ENCODE measurements at regions not wholly inside any gene's neighbourhood (a gene's known extent, or its start where the extent isn't known, plus 50 kb on each side); places are given as distances from the start of the nearest gene placed in this dataset.

DNA sequence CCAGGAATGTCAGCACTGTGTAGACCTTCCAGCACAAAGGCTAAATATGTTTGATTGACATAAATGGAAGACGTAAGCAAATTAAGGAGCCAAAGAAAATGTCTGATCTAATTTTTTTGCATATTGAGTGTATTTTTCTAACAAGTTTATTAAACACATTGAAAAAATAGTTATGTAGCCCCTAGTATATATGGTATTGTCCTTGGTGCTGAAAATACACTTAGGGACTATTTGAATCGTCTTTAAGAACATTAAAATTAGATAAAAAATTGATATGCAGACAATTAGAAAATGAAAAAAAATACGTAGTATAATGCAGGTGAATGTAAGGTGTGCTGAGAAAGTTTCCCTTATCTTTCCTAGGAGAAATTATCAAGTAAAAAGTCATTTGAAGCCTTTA is 337.0 kb downstream of the OMA1 start:
- H3K36me3 ChIP-seq (ENCODE audit: low read length) = no peaks in the 10 kb centered on the region
- H3K79me2 ChIP-seq (ENCODE audit: insufficient read depth, low read length) = no peaks in the 10 kb centered on the region
- H3K4me2 ChIP-seq (ENCODE audit: low read depth, low read length, poor library complexity, severe bottlenecking) = no peak overlapping the region
- TF ChIP-seq EZH2phosphoT487 (conservative IDR thresholded peaks at IDR 0.05; ENCODE audit: low read length) = no peak
- H3K9me3 ChIP-seq (ENCODE audit: insufficient read depth, low read length) = no peaks in the 10 kb centered on the region
- H3K27me3 ChIP-seq (ENCODE audit: low read length) = no peaks in the 10 kb centered on the region
- no peaks in the 10 kb centered on the region for H3K9me2 ChIP-seq (replicated peaks; ENCODE audit: insufficient read depth, low read length)
- no peaks in the 10 kb centered on the region for H4K20me1 ChIP-seq (ENCODE audit: low read depth, low read length)
- H2AFZ ChIP-seq (ENCODE audit: low read depth, low read length, severe bottlenecking) = no peak overlapping the region
- no peaks in the 10 kb centered on the region for H3F3A ChIP-seq (ENCODE audit: insufficient read depth)
- H3K27ac ChIP-seq (ENCODE audit: low read depth, low read length) = no peak overlapping the region
- H3K4me3 ChIP-seq (ENCODE audit: insufficient read depth, low read length, poor library complexity, severe bottlenecking) = no peak overlapping the region
- no peak overlapping the region for H3K9ac ChIP-seq (ENCODE audit: low read length)

- no peaks in the 10 kb centered on the region for H3F3A ChIP-seq (ENCODE audit: insufficient read depth)
- H3K27ac ChIP-seq (ENCODE audit: low read depth, low read length) = no peak overlapping the region
- no peaks in the 10 kb centered on the region for H3K9me2 ChIP-seq (replicated peaks; ENCODE audit: insufficient read depth, low read length)
- H3K9me3 ChIP-seq (ENCODE audit: insufficient read depth, low read length) = no peaks in the 10 kb centered on the region
- TF ChIP-seq EZH2phosphoT487 (conservative IDR thresholded peaks at IDR 0.05; ENCODE audit: low read length) = no peak
- no peak for TF ChIP-seq CTCF (IDR thresholded peaks at IDR 0.05; ENCODE audit: insufficient read depth, low read length, poor library complexity, severe bottlenecking)
- H3K4me2 ChIP-seq (ENCODE audit: low read depth, low read length, poor library complexity, severe bottlenecking) = no peak overlapping the region
- H3K27me3 ChIP-seq (ENCODE audit: low read length) = no peaks in the 10 kb centered on the region
- H3K79me2 ChIP-seq (ENCODE audit: insufficient read depth, low read length) = no peaks in the 10 kb centered on the region
- H2AFZ ChIP-seq (ENCODE audit: low read depth, low read length, severe bottlenecking) = no peak overlapping the region
- H3K4me3 ChIP-seq (ENCODE audit: insufficient read depth, low read length, poor library complexity, severe bottlenecking) = no peak overlapping the region
- no peaks in the 10 kb centered on the region for H4K20me1 ChIP-seq (ENCODE audit: low read depth, low read length)
- H3K36me3 ChIP-seq (ENCODE audit: low read length) = no peaks in the 10 kb centered on the region
- H3K9ac ChIP-seq (ENCODE audit: low read length) = no peak overlapping the region
These were observed 339.8 kb downstream of the OMA1 start for GRCh38 chr1:58206749-58207148.

DNA sequence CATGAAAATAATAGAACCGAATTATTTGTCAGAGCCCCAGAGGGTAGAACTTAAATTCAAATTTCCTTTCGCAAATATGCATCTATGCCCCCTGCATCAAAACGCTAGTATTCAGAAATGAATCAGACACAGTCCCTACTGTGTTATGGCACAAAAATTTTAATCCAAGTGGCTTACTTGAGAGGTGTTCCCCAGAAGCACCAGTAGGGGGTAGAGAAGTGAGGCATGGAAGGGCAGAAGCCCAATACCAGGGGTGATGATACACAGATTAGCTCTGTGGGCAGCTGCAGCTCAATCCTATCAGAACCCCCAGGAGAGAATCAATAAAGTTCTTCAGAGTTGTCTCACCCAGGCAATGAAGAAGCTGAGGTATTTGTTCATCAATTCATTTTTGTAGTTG is 342.2 kb downstream of the OMA1 start:
- no peaks in the 10 kb centered on the region for H4K20me1 ChIP-seq (ENCODE audit: low read depth, low read length)
- no peaks in the 10 kb centered on the region for H3K9me2 ChIP-seq (replicated peaks; ENCODE audit: insufficient read depth, low read length)
- H3K36me3 ChIP-seq (ENCODE audit: low read length) = no peaks in the 10 kb centered on the region
- no peak overlapping the region for H2AFZ ChIP-seq (ENCODE audit: low read depth, low read length, severe bottlenecking)
- H3K27ac ChIP-seq (ENCODE audit: low read depth, low read length) = no peak overlapping the region
- no peak overlapping the region for H3K4me3 ChIP-seq (ENCODE audit: insufficient read depth, low read length, poor library complexity, severe bottlenecking)
- no peaks in the 10 kb centered on the region for H3K79me2 ChIP-seq (ENCODE audit: insufficient read depth, low read length)
- no peaks in the 10 kb centered on the region for H3K27me3 ChIP-seq (ENCODE audit: low read length)
- H3K4me2 ChIP-seq (ENCODE audit: low read depth, low read length, poor library complexity, severe bottlenecking) = no peak overlapping the region
- H3K9me3 ChIP-seq (ENCODE audit: insufficient read depth, low read length) = no peaks in the 10 kb centered on the region
- TF ChIP-seq CTCF (IDR thresholded peaks at IDR 0.05; ENCODE audit: insufficient read depth, low read length, poor library complexity, severe bottlenecking) (no peak), EZH2phosphoT487 (conservative IDR thresholded peaks at IDR 0.05; ENCODE audit: low read length) (no peak)
- no peak overlapping the region for H3K9ac ChIP-seq (ENCODE audit: low read length)
- H3F3A ChIP-seq (ENCODE audit: insufficient read depth) = no peaks in the 10 kb centered on the region

GRCh38 chr1:58201492-58202106 is 344.9 kb downstream of the OMA1 start:
- Histone ChIP-seq H3K79me2 (ENCODE audit: insufficient read depth, low read length) (no peaks in the 10 kb centered on the region), H2AFZ (ENCODE audit: low read depth, low read length, severe bottlenecking) (no peak overlapping the region), H3F3A (ENCODE audit: insufficient read depth) (no peaks in the 10 kb centered on the region), H3K4me2 (ENCODE audit: low read depth, low read length, poor library complexity, severe bottlenecking) (no peak overlapping the region), H4K20me1 (ENCODE audit: low read depth, low read length) (no peaks in the 10 kb centered on the region), H3K9ac (ENCODE audit: low read length) (no peak overlapping the region), H3K36me3 (ENCODE audit: low read length) (no peaks in the 10 kb centered on the region), H3K27ac (ENCODE audit: low read depth, low read length) (no peak overlapping the region), H3K9me3 (ENCODE audit: insufficient read depth, low read length) (no peaks in the 10 kb centered on the region), H3K27me3 (ENCODE audit: low read length) (no peaks in the 10 kb centered on the region), H3K4me3 (ENCODE audit: insufficient read depth, low read length, poor library complexity, severe bottlenecking) (no peak overlapping the region), H3K9me2 (replicated peaks; ENCODE audit: insufficient read depth, low read length) (no peaks in the 10 kb centered on the region)
- no peak for TF ChIP-seq CTCF (IDR thresholded peaks at IDR 0.05; ENCODE audit: insufficient read depth, low read length, poor library complexity, severe bottlenecking)
- no peak for TF ChIP-seq EZH2phosphoT487 (conservative IDR thresholded peaks at IDR 0.05; ENCODE audit: low read length)
